DND-41 (cell line): ENCODE measurements at regions not wholly inside any gene's neighbourhood (a gene's known extent, or its start where the extent isn't known, plus 50 kb on each side); places are given as distances from the start of the nearest gene placed in this dataset.

Experiments used
- ATAC-seq: fragments of 200-7000 bp; cut with Tn5 transposase; 3 replicates; pipeline ENCODE4 v1.9.1; 2021; ENCODE audit warnings: low read depth; ENCODE audit not compliant: insufficient read depth
- DNase-seq: peaks from one replicate; pipeline ENCODE4 v3.0.0-alpha.2; 2020
- H2AFZ ChIP-seq: 2 replicates; pipeline ENCODE4 v1.6.0; 2012; ENCODE audit warnings: low read depth, low read length
- H3K27ac ChIP-seq: 2 replicates; pipeline ENCODE4 v1.5.1; 2012; ENCODE audit warnings: low read length, inconsistent platforms
- H3K27me3 ChIP-seq: fragments of 200-600 bp; sonication (generic); 2 replicates; pipeline ENCODE4 v1.6.0; 2012; ENCODE audit warnings: low read length, mild to moderate bottlenecking, inconsistent platforms; ENCODE audit not compliant: insufficient read depth, poor library complexity
- H3K36me3 ChIP-seq: 2 replicates; pipeline ENCODE4 v1.5.1; 2012; ENCODE audit warnings: low read length, inconsistent platforms; ENCODE audit not compliant: insufficient read depth
- H3K4me1 ChIP-seq: 2 replicates; pipeline ENCODE4 v1.5.1; 2012; ENCODE audit warnings: mild to moderate bottlenecking, low read length; ENCODE audit not compliant: insufficient read depth
- H3K4me2 ChIP-seq: 2 replicates; pipeline ENCODE4 v1.6.0; 2012; ENCODE audit warnings: mild to moderate bottlenecking, moderate library complexity, low read length, inconsistent platforms; ENCODE audit not compliant: insufficient read depth
- H3K4me3 ChIP-seq, 2 experiments: fragments of 200-600 bp in 1 of 2; shearing (Covaris generic) in 1 of 2; 2 replicates each; pipeline ENCODE4 v1.5.1; 2012 to 2016; ENCODE audit warnings: inconsistent platforms in 2 of 2, low read length in 2 of 2, mild to moderate bottlenecking in 2 of 2, low read depth in 1 of 2, moderate library complexity in 1 of 2
- H3K79me2 ChIP-seq: 2 replicates; pipeline ENCODE4 v1.6.0; 2012; ENCODE audit warnings: low read length, inconsistent platforms; ENCODE audit not compliant: insufficient read depth
- H3K9ac ChIP-seq: 2 replicates; pipeline ENCODE4 v1.6.0; 2012; ENCODE audit warnings: low read depth, mild to moderate bottlenecking, inconsistent platforms, low read length, moderate library complexity
- H3K9me3 ChIP-seq: 2 replicates; pipeline ENCODE4 v1.5.1; 2012; ENCODE audit warnings: low read length, moderate library complexity, mild to moderate bottlenecking, inconsistent platforms; ENCODE audit not compliant: insufficient read depth, severe bottlenecking
- H4K20me1 ChIP-seq: 2 replicates; pipeline ENCODE4 v1.6.0; 2012; ENCODE audit warnings: low read length; ENCODE audit not compliant: insufficient read depth
- EZH2 ChIP-seq: IDR thresholded peaks from 3 replicates; pipeline ENCODE4 v1.6.1; 2012; ENCODE audit warnings: borderline replicate concordance, low read depth, mild to moderate bottlenecking, moderate library complexity, low read length, inconsistent platforms; ENCODE audit not compliant: severe bottlenecking
- TF ChIP-seq, protein P1 (sequence below): IDR thresholded peaks from 2 replicates; pipeline ENCODE4 v1.5.1; 2012; ENCODE audit warnings: borderline replicate concordance, low read length, moderate library complexity, mild to moderate bottlenecking; ENCODE audit not compliant: poor library complexity, severe bottlenecking; ENCODE audit errors: extremely low read depth

DNA sequence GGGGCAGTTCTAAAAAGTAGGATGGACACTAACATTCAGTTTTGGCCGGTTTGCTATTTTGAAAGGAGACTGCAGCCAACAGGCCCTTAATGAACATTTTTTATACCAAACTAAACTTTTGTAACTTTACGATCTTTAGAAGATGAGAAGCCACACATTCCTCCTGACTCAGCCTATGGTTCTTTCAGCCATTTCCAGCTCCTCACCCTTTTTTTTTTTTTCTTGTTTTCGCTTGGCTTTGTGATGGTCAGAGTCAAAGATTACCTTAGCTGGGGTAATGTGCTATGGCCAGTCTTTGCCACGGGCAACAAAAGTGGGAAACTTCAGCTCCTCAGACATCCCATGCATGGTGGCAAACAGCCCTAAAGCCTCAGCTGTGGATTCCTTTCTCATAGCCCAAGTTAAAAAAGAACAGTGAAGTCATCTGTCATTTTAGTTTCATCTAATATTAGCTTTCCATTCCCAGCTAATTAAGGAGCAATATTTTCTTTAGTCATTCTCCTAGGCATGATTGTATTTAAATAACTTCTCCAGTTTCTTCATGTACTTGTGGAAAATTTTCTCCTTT, 368.7 kb downstream of the MFSD1 start:
- no peaks in the 10 kb centered on the region for H4K20me1 ChIP-seq
- H3K27ac ChIP-seq, result no peak overlapping the region
- H3K79me2 ChIP-seq, result no peaks in the 10 kb centered on the region
- no peak for ATAC-seq
- H3K4me2 ChIP-seq, result no peak overlapping the region
- H2AFZ ChIP-seq, result no peak overlapping the region
- H3K4me3 ChIP-seq, result no peak overlapping the region
- H3K27me3 ChIP-seq, result no peaks in the 10 kb centered on the region
- peaks cover 13% of the 10 kb centered on the region for H3K4me1 ChIP-seq
- no peak overlapping the region for H3K9ac ChIP-seq
- no peaks in the 10 kb centered on the region for H3K36me3 ChIP-seq
- no peak for DNase-seq
- TF ChIP-seq, protein P1, sequence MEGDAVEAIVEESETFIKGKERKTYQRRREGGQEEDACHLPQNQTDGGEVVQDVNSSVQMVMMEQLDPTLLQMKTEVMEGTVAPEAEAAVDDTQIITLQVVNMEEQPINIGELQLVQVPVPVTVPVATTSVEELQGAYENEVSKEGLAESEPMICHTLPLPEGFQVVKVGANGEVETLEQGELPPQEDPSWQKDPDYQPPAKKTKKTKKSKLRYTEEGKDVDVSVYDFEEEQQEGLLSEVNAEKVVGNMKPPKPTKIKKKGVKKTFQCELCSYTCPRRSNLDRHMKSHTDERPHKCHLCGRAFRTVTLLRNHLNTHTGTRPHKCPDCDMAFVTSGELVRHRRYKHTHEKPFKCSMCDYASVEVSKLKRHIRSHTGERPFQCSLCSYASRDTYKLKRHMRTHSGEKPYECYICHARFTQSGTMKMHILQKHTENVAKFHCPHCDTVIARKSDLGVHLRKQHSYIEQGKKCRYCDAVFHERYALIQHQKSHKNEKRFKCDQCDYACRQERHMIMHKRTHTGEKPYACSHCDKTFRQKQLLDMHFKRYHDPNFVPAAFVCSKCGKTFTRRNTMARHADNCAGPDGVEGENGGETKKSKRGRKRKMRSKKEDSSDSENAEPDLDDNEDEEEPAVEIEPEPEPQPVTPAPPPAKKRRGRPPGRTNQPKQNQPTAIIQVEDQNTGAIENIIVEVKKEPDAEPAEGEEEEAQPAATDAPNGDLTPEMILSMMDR, result no peak
- no peak for TF ChIP-seq EZH2
- H3K9me3 ChIP-seq, result no peaks in the 10 kb centered on the region

DNA sequence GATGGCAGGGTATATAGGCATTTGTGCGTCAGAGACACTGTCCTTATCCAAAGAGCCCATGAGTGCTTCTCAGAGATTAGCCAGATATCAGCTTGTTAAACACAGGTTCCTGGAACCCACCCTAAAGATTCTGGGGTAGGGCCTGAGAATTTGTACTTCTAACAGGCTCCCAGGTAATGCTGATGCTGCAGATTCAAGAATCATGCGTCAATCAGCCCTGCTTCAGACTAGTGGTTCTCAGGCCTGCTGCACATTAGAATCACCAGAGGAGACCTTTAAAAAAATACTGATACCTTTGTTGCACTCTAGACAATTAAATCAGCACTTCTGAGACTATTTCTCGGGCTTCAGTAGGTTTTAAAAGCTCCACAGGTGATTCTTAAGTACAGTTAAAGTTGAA, 369.5 kb downstream of the MFSD1 start:
- no peaks in the 10 kb centered on the region for H3K36me3 ChIP-seq
- no peak overlapping the region for H3K9ac ChIP-seq
- ATAC-seq, result no peak
- TF ChIP-seq, protein P1, result no peak
- DNase-seq, result no peak
- no peak overlapping the region for H3K27ac ChIP-seq
- no peak overlapping the region for H2AFZ ChIP-seq
- H3K27me3 ChIP-seq, result no peaks in the 10 kb centered on the region
- H4K20me1 ChIP-seq, result no peaks in the 10 kb centered on the region
- H3K4me2 ChIP-seq, result no peak overlapping the region
- H3K4me1 ChIP-seq, result peaks cover 13% of the 10 kb centered on the region
- H3K79me2 ChIP-seq, result no peaks in the 10 kb centered on the region
- no peak overlapping the region for H3K4me3 ChIP-seq
- H3K9me3 ChIP-seq, result no peaks in the 10 kb centered on the region

DNA sequence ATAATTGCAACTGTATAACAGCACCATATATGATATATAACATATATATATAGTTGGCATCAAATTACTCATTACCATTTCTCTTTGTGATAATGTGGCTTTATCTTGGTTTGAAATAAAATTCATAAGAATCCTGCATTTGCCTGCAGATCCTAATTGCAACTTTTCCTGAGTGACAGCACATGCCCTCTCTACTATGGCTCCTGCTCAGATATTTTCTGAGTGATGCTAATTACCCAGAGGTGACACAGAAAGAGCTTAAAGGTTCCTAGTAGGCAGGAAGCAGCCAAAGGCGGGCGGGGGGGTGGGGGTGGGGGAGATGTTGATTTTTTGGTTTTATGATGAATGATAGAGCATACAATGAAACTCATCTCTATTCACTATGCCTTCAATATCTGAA, 370.6 kb downstream of the MFSD1 start:
- no peaks in the 10 kb centered on the region for H3K36me3 ChIP-seq
- TF ChIP-seq, protein P1, result no peak
- TF ChIP-seq EZH2, result no peak
- H3K79me2 ChIP-seq, result no peaks in the 10 kb centered on the region
- ATAC-seq, result peak; percentile 56; the same call in 1 of the 3 replicates
- no peaks in the 10 kb centered on the region for H4K20me1 ChIP-seq
- H3K4me1 ChIP-seq, result peaks cover 13% of the 10 kb centered on the region
- no peaks in the 10 kb centered on the region for H3K9me3 ChIP-seq
- H3K9ac ChIP-seq, result no peak overlapping the region
- no peak overlapping the region for H2AFZ ChIP-seq
- H3K4me2 ChIP-seq, result no peak overlapping the region
- H3K27ac ChIP-seq, result no peak overlapping the region
- DNase-seq, result no peak
- H3K4me3 ChIP-seq, result no peak overlapping the region
- H3K27me3 ChIP-seq, result no peaks in the 10 kb centered on the region
